ENCODE measurements at regions not wholly inside any gene's neighbourhood (a gene's known extent, or its start where the extent isn't known, plus 50 kb on each side); places are given as distances from the start of the nearest gene placed in this dataset.
"Not testable (repeated sequence)": the region's sequence is repeated elsewhere in the genome, so short reads cannot be mapped to it uniquely, and the experiment has no call there.

DNA sequence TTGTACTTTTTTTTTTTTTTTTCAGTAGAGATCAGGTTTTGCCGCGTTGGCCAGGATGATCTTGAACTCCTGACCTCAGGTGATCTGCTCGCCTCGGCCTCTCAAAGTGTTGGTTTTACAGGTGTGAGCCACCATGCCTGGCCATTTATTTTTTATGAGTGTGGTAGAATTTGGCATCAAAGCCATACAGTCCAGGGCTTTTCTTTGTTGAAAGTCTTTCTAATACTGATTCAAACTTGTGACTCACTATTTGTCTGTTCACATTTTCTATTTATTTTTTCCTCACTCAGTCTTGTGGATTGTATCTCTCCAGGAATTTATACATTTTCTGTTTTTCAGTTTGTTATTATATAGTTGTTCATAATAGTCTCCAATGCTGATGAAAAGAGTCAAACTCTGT is 66.5 kb upstream of the SPIN4 start:
- no peak for ATAC-seq
- no peak for TF ChIP-seq SNAI2 (CRISPR knock-in tag; IDR thresholded peaks at IDR 0.05)
- TF ChIP-seq, protein P1, sequence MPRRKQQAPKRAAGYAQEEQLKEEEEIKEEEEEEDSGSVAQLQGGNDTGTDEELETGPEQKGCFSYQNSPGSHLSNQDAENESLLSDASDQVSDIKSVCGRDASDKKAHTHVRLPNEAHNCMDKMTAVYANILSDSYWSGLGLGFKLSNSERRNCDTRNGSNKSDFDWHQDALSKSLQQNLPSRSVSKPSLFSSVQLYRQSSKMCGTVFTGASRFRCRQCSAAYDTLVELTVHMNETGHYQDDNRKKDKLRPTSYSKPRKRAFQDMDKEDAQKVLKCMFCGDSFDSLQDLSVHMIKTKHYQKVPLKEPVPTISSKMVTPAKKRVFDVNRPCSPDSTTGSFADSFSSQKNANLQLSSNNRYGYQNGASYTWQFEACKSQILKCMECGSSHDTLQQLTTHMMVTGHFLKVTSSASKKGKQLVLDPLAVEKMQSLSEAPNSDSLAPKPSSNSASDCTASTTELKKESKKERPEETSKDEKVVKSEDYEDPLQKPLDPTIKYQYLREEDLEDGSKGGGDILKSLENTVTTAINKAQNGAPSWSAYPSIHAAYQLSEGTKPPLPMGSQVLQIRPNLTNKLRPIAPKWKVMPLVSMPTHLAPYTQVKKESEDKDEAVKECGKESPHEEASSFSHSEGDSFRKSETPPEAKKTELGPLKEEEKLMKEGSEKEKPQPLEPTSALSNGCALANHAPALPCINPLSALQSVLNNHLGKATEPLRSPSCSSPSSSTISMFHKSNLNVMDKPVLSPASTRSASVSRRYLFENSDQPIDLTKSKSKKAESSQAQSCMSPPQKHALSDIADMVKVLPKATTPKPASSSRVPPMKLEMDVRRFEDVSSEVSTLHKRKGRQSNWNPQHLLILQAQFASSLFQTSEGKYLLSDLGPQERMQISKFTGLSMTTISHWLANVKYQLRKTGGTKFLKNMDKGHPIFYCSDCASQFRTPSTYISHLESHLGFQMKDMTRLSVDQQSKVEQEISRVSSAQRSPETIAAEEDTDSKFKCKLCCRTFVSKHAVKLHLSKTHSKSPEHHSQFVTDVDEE (CRISPR knock-in tag; IDR thresholded peaks at IDR 0.05), result no peak
- TF ChIP-seq, protein P2, sequence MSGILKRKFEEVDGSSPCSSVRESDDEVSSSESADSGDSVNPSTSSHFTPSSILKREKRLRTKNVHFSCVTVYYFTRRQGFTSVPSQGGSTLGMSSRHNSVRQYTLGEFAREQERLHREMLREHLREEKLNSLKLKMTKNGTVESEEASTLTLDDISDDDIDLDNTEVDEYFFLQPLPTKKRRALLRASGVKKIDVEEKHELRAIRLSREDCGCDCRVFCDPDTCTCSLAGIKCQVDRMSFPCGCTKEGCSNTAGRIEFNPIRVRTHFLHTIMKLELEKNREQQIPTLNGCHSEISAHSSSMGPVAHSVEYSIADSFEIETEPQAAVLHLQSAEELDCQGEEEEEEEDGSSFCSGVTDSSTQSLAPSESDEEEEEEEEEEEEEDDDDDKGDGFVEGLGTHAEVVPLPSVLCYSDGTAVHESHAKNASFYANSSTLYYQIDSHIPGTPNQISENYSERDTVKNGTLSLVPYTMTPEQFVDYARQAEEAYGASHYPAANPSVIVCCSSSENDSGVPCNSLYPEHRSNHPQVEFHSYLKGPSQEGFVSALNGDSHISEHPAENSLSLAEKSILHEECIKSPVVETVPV (CRISPR knock-in tag; IDR thresholded peaks at IDR 0.05), result no peak
- TF ChIP-seq ZC3H10 (CRISPR knock-in tag; IDR thresholded peaks at IDR 0.05), result no peak
- TF ChIP-seq PPARA (CRISPR knock-in tag; IDR thresholded peaks at IDR 0.05; ENCODE audit: borderline replicate concordance), result no peak
- TF ChIP-seq CSDC2 (CRISPR knock-in tag; IDR thresholded peaks at IDR 0.05), result no peak
- no peak for TF ChIP-seq BACH2 (CRISPR knock-in tag; IDR thresholded peaks at IDR 0.05; ENCODE audit: borderline replicate concordance)
- TF ChIP-seq OSR1 (CRISPR knock-in tag; IDR thresholded peaks at IDR 0.05), result no peak
- TF ChIP-seq TCF4 (CRISPR knock-in tag; IDR thresholded peaks at IDR 0.05; ENCODE audit: borderline replicate concordance), result no peak
- TF ChIP-seq ZNF565 (CRISPR knock-in tag; conservative IDR thresholded peaks at IDR 0.05; ENCODE audit: low read depth), result no peak

DNA sequence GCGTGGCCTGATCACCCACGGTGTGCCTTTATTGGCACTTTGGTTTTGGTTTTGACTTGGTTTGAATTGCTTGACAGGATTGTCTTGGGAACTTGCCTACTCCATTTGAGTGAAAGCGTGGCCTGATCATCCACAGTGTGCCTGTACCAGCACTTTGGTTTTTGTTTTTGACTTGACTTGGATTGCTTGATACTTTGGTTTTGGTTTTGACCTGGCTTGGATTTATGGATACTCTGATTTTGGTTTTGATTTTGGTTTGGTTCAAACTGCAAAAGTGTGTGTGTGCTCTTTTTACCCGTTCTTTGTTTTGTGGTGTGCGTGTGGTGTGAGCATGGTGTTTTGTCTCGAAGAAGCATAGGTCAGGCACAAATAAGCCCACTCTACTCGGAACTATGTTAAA is 58.8 kb upstream of the SPIN4 start:
- ATAC-seq, result not testable (repeated sequence)

DNA sequence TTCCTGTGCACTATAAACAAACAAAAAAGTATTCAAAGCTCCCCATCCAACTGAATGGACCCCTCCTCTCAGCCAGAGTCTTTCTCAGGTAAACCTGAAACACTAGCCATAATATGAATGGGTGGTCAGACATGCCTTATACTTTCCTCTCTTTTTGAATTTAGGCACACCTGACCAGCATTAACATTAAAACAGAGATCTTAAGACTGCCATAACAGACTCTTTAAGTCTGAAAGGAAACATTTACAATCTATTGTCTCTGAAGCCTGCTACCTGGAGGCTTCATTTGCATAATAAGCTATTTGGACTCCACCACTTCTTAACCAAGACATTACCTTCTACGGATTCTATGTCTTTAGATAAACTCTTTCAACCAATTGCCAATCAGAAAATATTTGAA is 56.9 kb upstream of the SPIN4 start:
- TF ChIP-seq ZNF8 (CRISPR knock-in tag; IDR thresholded peaks at IDR 0.05), result no peak
- TF ChIP-seq PPARA (CRISPR knock-in tag; IDR thresholded peaks at IDR 0.05; ENCODE audit: borderline replicate concordance), result no peak
- no peak for TF ChIP-seq CSDC2 (CRISPR knock-in tag; IDR thresholded peaks at IDR 0.05)
- TF ChIP-seq ESRRG (CRISPR knock-in tag; IDR thresholded peaks at IDR 0.05), result no peak
- TF ChIP-seq ZFP30 (CRISPR knock-in tag; IDR thresholded peaks at IDR 0.05), result no peak
- no peak for TF ChIP-seq ZNF565 (CRISPR knock-in tag; conservative IDR thresholded peaks at IDR 0.05; ENCODE audit: low read depth)
- TF ChIP-seq, protein P3, sequence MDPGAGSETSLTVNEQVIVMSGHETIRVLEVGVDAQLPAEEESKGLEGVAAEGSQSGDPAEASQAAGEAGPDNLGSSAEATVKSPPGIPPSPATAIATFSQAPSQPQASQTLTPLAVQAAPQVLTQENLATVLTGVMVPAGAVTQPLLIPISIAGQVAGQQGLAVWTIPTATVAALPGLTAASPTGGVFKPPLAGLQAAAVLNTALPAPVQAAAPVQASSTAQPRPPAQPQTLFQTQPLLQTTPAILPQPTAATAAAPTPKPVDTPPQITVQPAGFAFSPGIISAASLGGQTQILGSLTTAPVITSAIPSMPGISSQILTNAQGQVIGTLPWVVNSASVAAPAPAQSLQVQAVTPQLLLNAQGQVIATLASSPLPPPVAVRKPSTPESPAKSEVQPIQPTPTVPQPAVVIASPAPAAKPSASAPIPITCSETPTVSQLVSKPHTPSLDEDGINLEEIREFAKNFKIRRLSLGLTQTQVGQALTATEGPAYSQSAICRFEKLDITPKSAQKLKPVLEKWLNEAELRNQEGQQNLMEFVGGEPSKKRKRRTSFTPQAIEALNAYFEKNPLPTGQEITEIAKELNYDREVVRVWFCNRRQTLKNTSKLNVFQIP (CRISPR knock-in tag; IDR thresholded peaks at IDR 0.05; ENCODE audit: borderline replicate concordance, low read depth), result no peak
- ATAC-seq, result no peak

DNA sequence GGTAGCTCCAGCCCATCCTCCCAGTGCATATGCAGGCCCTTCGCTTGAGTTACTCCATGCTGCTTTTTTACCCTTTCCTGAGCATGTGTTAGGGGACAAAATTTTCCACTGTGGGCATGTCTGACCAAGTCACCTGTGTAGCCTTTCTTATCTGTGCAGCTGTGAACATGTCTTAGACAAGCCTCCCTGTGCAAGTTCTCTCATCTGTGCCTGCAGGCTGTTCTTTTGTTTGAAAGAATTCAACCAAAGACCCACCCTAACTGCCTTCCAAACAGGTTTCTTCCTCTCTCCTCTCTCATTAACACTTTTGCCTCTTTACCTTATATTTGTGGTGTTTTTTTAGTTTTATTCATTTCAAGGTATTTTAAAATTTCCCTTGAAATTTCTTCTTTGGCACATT is 53.2 kb upstream of the SPIN4 start:
- TF ChIP-seq ESRRG (CRISPR knock-in tag; IDR thresholded peaks at IDR 0.05) (no peak), ZNF8 (CRISPR knock-in tag; IDR thresholded peaks at IDR 0.05) (no peak), OSR1 (CRISPR knock-in tag; IDR thresholded peaks at IDR 0.05) (no peak)

DNA sequence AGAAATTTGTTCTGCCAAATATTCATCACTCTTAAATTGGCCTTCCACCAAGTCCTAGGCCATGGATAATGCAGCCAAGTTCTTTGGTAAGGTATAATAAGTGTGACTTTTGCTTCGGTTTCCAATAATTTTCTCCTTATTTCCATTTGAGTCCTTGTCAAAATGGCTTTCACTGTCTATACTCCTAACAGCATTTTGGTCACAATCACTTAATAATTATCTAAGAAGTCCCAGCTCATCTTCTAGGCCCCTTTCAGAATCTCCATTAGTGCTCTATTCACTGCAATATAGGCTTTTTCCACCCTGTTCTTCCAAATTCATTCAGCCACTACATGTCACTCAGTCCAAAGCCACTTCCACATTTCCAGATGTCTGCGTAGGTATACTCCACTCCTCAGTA is 51.0 kb upstream of the SPIN4 start:
- no peak for ATAC-seq
- TF ChIP-seq ZNF565 (CRISPR knock-in tag; conservative IDR thresholded peaks at IDR 0.05; ENCODE audit: low read depth) (no peak), ZFP3 (CRISPR knock-in tag; IDR thresholded peaks at IDR 0.05) (no peak), PPARA (CRISPR knock-in tag; IDR thresholded peaks at IDR 0.05; ENCODE audit: borderline replicate concordance) (no peak), ZNF70 (CRISPR knock-in tag; IDR thresholded peaks at IDR 0.05) (no peak), TCF4 (CRISPR knock-in tag; IDR thresholded peaks at IDR 0.05; ENCODE audit: borderline replicate concordance) (no peak), BACH2 (CRISPR knock-in tag; IDR thresholded peaks at IDR 0.05; ENCODE audit: borderline replicate concordance) (no peak), ZC3H10 (CRISPR knock-in tag; IDR thresholded peaks at IDR 0.05) (no peak), ESRRG (CRISPR knock-in tag; IDR thresholded peaks at IDR 0.05) (no peak), SNAI2 (CRISPR knock-in tag; IDR thresholded peaks at IDR 0.05) (no peak), ISL1 (CRISPR knock-in tag; IDR thresholded peaks at IDR 0.05) (no peak)
- TF ChIP-seq, protein P3 (CRISPR knock-in tag; IDR thresholded peaks at IDR 0.05; ENCODE audit: borderline replicate concordance, low read depth), result no peak
- TF ChIP-seq, protein P4, sequence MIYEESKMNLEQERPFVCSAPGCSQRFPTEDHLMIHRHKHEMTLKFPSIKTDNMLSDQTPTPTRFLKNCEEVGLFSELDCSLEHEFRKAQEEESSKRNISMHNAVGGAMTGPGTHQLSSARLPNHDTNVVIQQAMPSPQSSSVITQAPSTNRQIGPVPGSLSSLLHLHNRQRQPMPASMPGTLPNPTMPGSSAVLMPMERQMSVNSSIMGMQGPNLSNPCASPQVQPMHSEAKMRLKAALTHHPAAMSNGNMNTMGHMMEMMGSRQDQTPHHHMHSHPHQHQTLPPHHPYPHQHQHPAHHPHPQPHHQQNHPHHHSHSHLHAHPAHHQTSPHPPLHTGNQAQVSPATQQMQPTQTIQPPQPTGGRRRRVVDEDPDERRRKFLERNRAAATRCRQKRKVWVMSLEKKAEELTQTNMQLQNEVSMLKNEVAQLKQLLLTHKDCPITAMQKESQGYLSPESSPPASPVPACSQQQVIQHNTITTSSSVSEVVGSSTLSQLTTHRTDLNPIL (CRISPR knock-in tag; IDR thresholded peaks at IDR 0.05; ENCODE audit: low read depth), result no peak
- TF ChIP-seq, protein P1 (CRISPR knock-in tag; IDR thresholded peaks at IDR 0.05), result no peak
- TF ChIP-seq, protein P5, sequence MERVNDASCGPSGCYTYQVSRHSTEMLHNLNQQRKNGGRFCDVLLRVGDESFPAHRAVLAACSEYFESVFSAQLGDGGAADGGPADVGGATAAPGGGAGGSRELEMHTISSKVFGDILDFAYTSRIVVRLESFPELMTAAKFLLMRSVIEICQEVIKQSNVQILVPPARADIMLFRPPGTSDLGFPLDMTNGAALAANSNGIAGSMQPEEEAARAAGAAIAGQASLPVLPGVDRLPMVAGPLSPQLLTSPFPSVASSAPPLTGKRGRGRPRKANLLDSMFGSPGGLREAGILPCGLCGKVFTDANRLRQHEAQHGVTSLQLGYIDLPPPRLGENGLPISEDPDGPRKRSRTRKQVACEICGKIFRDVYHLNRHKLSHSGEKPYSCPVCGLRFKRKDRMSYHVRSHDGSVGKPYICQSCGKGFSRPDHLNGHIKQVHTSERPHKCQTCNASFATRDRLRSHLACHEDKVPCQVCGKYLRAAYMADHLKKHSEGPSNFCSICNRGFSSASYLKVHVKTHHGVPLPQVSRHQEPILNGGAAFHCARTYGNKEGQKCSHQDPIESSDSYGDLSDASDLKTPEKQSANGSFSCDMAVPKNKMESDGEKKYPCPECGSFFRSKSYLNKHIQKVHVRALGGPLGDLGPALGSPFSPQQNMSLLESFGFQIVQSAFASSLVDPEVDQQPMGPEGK (CRISPR knock-in tag; IDR thresholded peaks at IDR 0.05; ENCODE audit: borderline replicate concordance), result no peak

More for the DNA sequence above, 53.2 kb upstream of the SPIN4 start:
- ATAC-seq, result no peak

Data from SK-N-SH treated with all-trans-retinoic acid at 6 μM for 48 hours (cell line).